HG02588 (cell line): ENCODE measurements at regions not wholly inside any gene's neighbourhood (a gene's known extent, or its start where the extent isn't known, plus 50 kb on each side); places are given as distances from the start of the nearest gene placed in this dataset.

Experiments
- ATAC-seq: cut with Tn5 transposase; IDR thresholded peaks from one replicate; pipeline ENCODE4 v1.9.1; 2021; ENCODE audit warnings: mild to moderate bottlenecking, moderate library complexity; ENCODE audit not compliant: unreplicated experiment

DNA sequence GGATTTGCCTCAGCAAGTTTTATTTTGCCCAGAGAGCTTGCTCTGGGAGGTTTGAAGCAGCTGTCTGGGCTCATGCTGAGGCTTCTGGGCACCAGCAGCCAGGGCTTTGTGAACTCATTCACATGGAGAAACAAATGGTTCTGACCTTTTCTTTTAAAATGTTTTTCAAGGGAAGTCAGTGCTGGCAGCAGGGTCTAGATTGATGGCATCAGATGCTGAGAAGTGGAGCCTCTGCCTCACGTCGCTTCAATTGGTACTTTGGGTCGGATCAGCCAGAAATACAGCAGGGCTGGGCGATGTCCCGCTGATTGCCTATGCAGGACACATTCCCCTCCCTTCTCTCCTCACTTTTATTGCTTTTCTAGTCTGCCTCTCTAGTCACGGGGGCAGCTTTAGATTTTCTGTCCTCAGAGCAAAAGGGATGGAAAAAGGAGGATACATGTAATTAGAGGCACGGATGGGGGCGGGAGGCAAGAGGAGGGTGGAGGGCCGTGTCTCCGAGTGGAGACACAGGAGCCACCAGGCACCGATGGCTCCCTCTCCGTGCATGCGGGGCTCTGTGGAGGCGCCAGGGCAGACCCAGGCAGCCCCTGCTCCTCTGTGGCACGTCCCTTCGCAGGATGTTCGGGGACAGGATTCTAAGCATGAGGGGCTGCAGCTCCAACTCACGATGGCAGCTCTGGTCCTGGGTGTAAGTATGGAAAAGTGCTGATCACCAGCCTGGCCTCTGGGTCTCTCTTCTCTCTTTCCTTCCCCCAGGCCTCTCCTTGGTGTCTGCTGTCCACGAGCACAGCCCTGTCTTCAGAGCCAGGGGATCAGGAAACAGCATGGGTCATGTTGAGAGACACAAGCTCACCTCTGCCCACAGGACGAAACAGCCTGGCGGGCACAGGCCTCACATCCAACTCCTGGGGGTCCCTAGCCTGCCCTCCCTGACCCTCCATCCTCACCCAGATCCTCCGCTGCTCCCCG, 116.1 kb downstream of the FAM43A start:
- no peak for ATAC-seq

- no peak for ATAC-seq
Measured at GRCh38 chr3:194804796-194805195, 119.1 kb downstream of the FAM43A start.

- no peak for ATAC-seq
Measured at GRCh38 chr3:194805546-194805945, 119.9 kb downstream of the FAM43A start.

DNA sequence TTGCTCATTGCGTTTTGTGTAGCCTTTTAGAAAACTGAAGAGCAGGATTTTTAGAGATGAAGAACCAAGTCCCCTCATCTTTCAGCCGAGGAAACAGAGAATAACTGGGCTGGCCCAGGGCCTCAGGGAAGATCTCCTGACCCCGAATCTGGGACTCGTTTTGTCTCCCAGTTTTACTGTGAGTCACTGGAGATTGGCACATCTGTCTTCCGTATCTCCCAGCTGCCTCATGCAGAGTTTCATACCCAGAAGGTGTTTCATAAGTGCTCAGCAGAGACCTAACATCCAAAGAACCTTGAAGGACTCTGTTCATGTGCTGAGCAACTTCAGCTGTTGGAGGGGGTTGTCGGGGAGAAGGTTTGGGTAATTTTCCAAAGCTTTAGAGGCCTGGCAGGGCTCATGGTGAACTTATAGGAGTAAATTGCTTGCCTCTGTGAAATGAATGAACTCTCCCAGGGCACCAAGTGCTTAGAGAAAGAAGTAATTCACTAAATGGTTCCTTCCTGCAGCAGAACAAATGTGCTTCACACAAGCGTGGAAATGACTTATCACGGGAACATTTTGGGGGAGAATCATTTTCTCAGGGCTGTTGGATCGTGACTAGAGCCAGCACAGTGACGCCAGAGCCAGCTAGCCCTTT, 121.4 kb downstream of the FAM43A start:
- no peak for ATAC-seq

DNA sequence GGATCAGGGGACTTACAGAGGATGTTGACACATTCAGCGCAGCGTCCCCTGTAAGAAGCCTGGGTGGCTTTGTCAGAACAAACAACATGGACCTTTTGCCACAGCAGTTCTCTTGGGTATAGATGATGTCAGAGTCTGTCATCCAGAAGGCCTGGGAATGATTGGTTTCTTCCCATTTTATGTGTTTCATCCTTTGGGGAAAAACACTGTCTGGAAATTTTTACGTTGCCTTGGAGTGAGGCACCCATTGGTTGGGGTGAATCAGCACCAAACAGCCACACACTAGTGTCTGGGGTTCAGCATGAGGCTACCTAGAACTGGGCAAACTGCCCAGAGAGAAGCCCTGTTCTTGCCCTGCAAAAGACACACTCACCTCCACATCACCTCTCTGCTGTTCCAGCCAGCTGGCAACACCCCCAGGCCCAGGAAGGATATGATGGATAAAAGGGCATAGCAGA, 123.0 kb downstream of the FAM43A start:
- no peak for ATAC-seq

GRCh38 chr3:194809382-194809781, 123.7 kb downstream of the FAM43A start:
- ATAC-seq, result no peak

DNA sequence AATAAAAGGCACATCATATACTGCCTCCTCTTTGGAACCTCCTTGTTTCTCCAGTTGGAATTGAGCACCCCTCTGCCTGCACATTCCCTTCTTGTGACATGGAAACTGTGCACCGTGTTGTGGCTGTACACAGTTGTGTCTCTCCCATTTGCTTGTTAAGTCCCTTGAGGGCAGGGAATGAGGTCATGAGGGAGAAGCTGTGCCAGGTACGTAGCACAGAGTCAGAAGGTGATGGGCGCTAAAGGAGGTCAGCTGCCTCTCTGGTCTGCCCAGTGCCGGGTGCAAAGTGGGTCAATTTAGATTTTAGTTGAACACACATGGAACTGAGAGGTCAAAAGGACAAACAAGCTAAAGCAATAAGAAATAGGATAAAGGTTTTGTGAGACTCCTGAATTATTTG, 124.4 kb downstream of the FAM43A start:
- no peak for ATAC-seq

DNA sequence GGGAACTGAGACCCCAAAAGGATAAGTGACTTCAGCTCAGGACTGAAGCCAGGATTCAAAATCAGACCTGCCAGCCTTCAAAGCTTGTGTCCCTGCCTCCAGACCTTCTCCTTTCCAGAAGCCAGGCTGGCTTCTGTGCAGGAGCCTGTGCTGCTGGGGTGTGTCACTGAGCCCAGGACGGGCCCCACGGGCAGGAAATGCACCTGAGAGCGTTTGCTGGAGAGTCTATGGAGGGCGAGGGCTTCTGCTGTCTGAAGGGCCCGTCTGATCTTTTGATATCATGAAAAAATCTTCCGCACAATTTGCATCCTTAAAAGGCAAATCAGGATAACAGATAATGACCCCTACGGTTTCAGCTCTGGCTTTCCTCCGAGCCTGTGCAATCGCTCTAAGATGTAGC, 125.4 kb downstream of the FAM43A start:
- no peak for ATAC-seq

- ATAC-seq, result no peak
Measured at GRCh38 chr3:194812176-194812575, 126.5 kb downstream of the FAM43A start.

DNA sequence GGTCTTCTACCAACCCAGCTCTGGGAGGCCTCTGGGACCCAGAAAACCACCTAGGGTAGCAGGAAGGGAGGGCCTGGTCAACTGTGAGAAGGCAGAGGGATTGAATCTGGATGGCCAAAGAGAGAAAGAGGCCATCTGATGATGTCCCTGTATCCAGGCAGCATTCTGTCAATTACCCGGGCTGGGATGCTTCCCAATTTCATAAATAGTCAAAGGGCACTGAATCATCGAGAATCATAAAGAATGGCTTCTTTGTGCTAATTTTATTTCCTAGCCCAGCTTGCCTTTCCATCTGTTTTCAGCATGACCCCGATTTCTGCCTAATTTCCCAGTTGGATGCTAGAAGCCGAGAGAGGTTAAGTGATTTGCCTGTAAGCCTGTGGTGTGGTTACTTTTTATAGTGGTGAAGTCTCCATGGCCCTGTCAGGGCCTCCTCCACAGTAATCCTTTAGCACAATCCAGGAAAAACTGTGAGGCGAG, 129.2 kb downstream of the FAM43A start:
- ATAC-seq, result no peak

DNA sequence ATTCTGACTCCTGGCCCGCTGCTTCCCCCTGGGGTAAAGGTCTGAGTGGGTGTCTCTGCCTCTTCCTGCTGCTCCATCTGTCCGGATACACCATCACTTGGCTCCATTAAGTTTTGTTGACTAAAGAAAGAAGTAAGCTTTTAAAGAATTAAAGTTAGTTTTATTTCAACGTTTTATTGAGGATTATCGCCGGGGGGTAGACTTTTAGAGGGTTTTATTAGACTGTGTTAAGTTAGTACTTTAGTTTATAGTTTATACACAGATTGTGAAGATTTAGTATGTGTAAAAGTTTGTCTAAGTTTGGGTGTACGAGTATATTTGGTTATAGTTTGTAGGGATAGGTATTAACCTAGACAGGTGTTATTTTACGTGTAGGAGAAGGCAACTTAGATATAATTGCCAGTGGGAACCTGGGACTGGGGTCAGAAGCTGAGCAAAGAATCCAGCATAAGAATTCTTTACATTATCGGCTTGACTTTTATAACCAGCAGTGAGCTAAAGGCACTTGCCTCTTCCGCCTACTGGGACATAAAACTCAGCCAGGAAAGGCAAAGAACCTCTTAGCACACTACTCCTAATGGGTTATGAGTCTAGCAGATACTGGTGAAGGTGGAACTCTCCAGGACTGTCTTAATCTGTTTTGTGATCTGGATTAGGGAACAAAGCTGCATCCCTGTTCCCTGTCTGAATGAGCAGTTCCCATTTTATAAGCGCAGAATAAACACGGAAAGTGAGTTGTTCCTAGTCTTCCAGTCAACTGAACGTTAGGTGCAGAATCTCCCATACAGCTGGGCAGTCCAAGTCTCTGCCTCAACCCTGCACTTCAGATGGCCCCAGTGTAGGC, 131.3 kb downstream of the FAM43A start:
- no peak for ATAC-seq

DNA sequence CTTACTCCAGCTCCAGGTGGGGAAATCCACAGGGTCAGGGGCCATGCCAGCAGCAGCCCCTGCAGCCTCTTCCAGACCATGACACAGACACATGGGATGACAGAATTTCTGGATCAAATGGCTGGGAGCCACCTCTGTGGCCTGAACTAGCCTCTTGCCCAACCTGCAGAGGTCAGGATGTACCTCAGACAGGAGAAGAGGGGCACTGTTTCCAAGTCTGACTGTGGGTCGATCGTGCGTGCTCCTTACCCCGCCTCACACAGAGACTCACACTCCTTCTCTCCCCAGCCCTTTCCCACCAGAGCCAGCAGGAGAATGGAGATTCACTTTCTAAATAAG, 131.9 kb downstream of the FAM43A start:
- no peak for ATAC-seq

GRCh38 chr3:194817936-194818335, 132.3 kb downstream of the FAM43A start:
- no peak for ATAC-seq

GRCh38 chr3:194824100-194824499, 138.4 kb downstream of the FAM43A start:
- no peak for ATAC-seq

GRCh38 chr3:194824701-194825111, 139.0 kb downstream of the FAM43A start:
- no peak for ATAC-seq

DNA sequence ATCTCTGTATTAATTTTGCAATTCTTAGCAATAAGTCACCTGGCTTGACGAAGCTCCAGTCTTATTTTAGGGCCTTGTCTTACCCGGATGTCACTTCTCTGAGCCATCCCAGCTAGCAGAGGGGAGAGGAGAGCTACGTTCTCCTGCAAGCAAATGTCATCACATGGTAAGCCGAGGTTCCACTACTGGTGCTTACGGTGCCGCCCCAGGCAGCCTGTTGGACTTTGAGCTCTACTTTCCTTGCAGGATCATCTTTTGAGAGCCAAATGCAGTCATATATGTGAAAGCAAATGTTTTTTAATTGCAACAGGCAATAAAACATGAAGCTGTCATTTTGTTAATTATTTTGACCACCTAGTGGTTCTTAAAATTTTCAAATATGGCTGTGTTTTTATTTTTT, 140.9 kb downstream of the FAM43A start:
- ATAC-seq, result no peak

DNA sequence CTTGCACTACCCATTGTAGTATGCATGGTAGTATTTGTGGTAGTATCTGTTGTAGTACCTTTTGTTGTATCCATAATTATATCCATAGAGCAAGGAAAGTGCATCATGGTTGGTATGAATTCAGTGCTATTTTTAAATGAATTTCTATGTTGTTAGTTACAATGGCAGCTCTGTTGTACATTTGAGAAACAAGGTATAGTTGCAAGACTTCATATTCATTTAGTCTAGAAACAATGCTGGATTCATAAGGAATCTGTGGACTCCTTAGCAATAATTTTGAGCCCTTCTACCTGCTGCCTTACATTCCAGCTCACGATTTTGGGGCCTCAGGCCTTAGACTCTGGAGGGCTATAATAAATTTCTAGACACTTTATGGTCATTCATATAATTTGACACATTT, 141.8 kb downstream of the FAM43A start:
- no peak for ATAC-seq

- no peak for ATAC-seq
Measured at GRCh38 chr3:194828116-194828515, 142.4 kb downstream of the FAM43A start.

DNA sequence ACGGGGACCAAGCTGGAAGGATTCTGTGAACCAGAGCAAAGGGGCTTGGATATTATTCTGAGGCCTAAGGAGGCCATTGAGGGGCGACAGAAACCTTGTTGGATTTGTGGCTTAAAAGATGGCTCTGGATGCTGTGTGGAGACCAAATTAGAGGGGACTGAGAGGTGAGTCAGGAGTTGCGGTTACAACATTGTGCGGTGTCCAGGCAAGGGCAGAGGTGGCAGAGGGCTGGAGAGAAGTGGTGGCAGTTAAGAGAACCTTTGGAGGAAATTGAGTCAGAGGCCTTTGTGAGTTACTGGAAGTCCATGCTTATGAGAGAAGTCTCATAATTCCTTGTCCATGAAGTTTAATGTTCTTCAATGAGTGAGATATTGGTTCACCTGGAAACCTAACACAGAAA, 143.2 kb downstream of the FAM43A start:
- ATAC-seq, result no peak

- no peak for ATAC-seq
Measured at GRCh38 chr3:194830401-194830800, 144.7 kb downstream of the FAM43A start.

- no peak for ATAC-seq
Measured at GRCh38 chr3:194830978-194831377, 145.3 kb downstream of the FAM43A start.
